SK-N-SH (cell line): ENCODE measurements at regions not wholly inside any gene's neighbourhood (a gene's known extent, or its start where the extent isn't known, plus 50 kb on each side); places are given as distances from the start of the nearest gene placed in this dataset.

Experiments used
- CTCF ChIA-PET: fragments of 300-600, 350-600 bp; formaldehyde crosslinking; extraction: SDS; loops from one replicate; lab custom pipeline; 2021; lab: Yijun Ruan, JAX
- POLR2A ChIA-PET: fragments of 350-600 bp; sonication (Branson Sonifier 250); formaldehyde crosslinking; extraction: SDS; loops from one replicate; lab custom pipeline; 2020; ENCODE audit warnings: antibody characterized with exemption, inconsistent platforms; lab: Yijun Ruan, JAX
- DNase-seq: peaks from one replicate; pipeline ENCODE4 v3.0.0; 2012
- H2AFZ ChIP-seq: fragments of 200-600 bp; sonication (generic); 2 replicates; pipeline ENCODE4 v1.8.1; 2016; ENCODE audit warnings: antibody characterized with exemption, mild to moderate bottlenecking, low read depth
- H3F3A ChIP-seq: fragments of 200-600 bp; sonication (generic); replicated peaks from 2 replicates; pipeline ENCODE3; 2016; ENCODE audit warnings: antibody characterized with exemption, mild to moderate bottlenecking; ENCODE audit not compliant: insufficient read depth
- H3K27ac ChIP-seq, 2 experiments: fragments of 200-500 bp in 1 of 2; fragments of 200-600 bp in 1 of 2; sonication (Bioruptor generic) in 1 of 2; sonication (generic), shearing (Covaris generic) in 1 of 2; 2 replicates each; pipeline versions ENCODE4 v1.5.1 to v1.6.1; 2014 to 2016; ENCODE audit warnings: low read depth in 2 of 2, inconsistent platforms in 1 of 2, low read length in 1 of 2, mild to moderate bottlenecking in 1 of 2, mixed read lengths in 1 of 2
- H3K27me3 ChIP-seq: fragments of 200-600 bp; sonication (generic), shearing (Covaris generic); 2 replicates; pipeline ENCODE4 v1.6.1; 2016; ENCODE audit warnings: mixed run types; ENCODE audit not compliant: insufficient read depth
- H3K36me3 ChIP-seq, 2 experiments: fragments of 200-500 bp in 1 of 2; fragments of 200-600 bp in 1 of 2; sonication (Bioruptor generic) in 1 of 2; sonication (generic) in 1 of 2; replicated peaks in 1 of 2; 2 replicates each; pipeline versions ENCODE3 to v1.5.1; 2014 to 2016; ENCODE audit warnings: low read length in 1 of 2, mild to moderate bottlenecking in 1 of 2; ENCODE audit not compliant: insufficient read depth in 2 of 2, control insufficient read depth in 1 of 2
- H3K4me1 ChIP-seq, 2 experiments: fragments of 200-500 bp in 1 of 2; fragments of 200-600 bp in 1 of 2; sonication (Bioruptor generic) in 1 of 2; sonication (generic), shearing (Covaris generic) in 1 of 2; 2 replicates each; pipeline versions ENCODE4 v1.5.1 to v1.6.1; 2014 to 2016; ENCODE audit warnings: low read depth in 1 of 2, low read length in 1 of 2, mixed run types in 1 of 2; ENCODE audit not compliant: insufficient read depth in 2 of 2, control insufficient read depth in 1 of 2
- H3K4me2 ChIP-seq: fragments of 200-600 bp; sonication (generic), shearing (Covaris generic); 2 replicates; pipeline ENCODE4 v1.6.1; 2017; ENCODE audit warnings: mixed run types
- H3K4me3 ChIP-seq, 2 experiments: fragments of 200-500 bp in 1 of 2; fragments of 200-600 bp in 1 of 2; sonication (Bioruptor generic) in 1 of 2; sonication (generic), shearing (Covaris generic) in 1 of 2; 2 replicates each; pipeline versions ENCODE4 v1.5.1 to v1.8.1; 2014 to 2016; ENCODE audit warnings: low read depth in 2 of 2, inconsistent platforms in 1 of 2, low read length in 1 of 2, mild to moderate bottlenecking in 1 of 2, mixed read lengths in 1 of 2, moderate library complexity in 1 of 2
- H3K79me2 ChIP-seq: fragments of 200-600 bp; sonication (generic); 2 replicates; pipeline ENCODE4 v1.8.1; 2017; ENCODE audit warnings: mild to moderate bottlenecking; ENCODE audit not compliant: insufficient read depth
- H3K9ac ChIP-seq: fragments of 200-600 bp; sonication (generic); 2 replicates; pipeline ENCODE4 v1.6.1; 2017; ENCODE audit warnings: mixed run types
- H3K9me2 ChIP-seq: fragments of 200-600 bp; sonication (generic); 2 replicates; pipeline ENCODE4 v1.6.1; 2017; ENCODE audit warnings: mixed run types
- H3K9me3 ChIP-seq: fragments of 200-600 bp; sonication (generic); 2 replicates; pipeline ENCODE4 v1.6.1; 2017; ENCODE audit warnings: mixed run types, mild to moderate bottlenecking, moderate library complexity
- H4K20me1 ChIP-seq: fragments of 200-600 bp; sonication (generic); 2 replicates; pipeline ENCODE4 v1.6.1; 2017; ENCODE audit warnings: mild to moderate bottlenecking, mixed run types; ENCODE audit not compliant: insufficient read depth
- CHD2 ChIP-seq: fragments of 150-350 bp; IDR thresholded peaks from 2 replicates; pipeline ENCODE4 v1.6.1; 2018; ENCODE audit warnings: low read length; ENCODE audit not compliant: partially characterized antibody
- ELF1 ChIP-seq: IDR thresholded peaks from 2 replicates; pipeline ENCODE4 v1.4.0; 2012
- FOSL2 ChIP-seq: IDR thresholded peaks from 2 replicates; pipeline ENCODE4 v1.4.0; 2012; ENCODE audit warnings: low read depth, mild to moderate bottlenecking, moderate library complexity, borderline replicate concordance
- FOXM1 ChIP-seq: IDR thresholded peaks from 2 replicates; pipeline ENCODE4 v1.4.0; 2012; ENCODE audit warnings: low read depth, mild to moderate bottlenecking
- GABPA ChIP-seq: IDR thresholded peaks from 2 replicates; pipeline ENCODE4 v1.4.0; 2012; ENCODE audit warnings: low read depth, mild to moderate bottlenecking
- GATA2 ChIP-seq: sonication (generic); formaldehyde crosslinking; IDR thresholded peaks from 2 replicates; pipeline ENCODE4 v1.5.0; 2020; ENCODE audit warnings: mild to moderate bottlenecking, missing genetic modification reagents
- IRF3 ChIP-seq: fragments of 150-350 bp; IDR thresholded peaks from 2 replicates; pipeline ENCODE4 v1.6.1; 2016; ENCODE audit warnings: mild to moderate bottlenecking, low read depth, low read length
- JUND ChIP-seq: IDR thresholded peaks from 2 replicates; pipeline ENCODE4 v1.4.0; 2012
- MAX ChIP-seq: IDR thresholded peaks from 2 replicates; pipeline ENCODE4 v1.4.0; 2012; ENCODE audit warnings: low read depth
- MXI1 ChIP-seq: IDR thresholded peaks from 2 replicates; pipeline ENCODE4 v1.6.1; 2012; ENCODE audit warnings: mild to moderate bottlenecking, low read depth, low read length, improper control_type of control experiment
- NFIC ChIP-seq: IDR thresholded peaks from 2 replicates; pipeline ENCODE4 v1.4.0; 2012; ENCODE audit warnings: borderline replicate concordance
- RAD21 ChIP-seq: IDR thresholded peaks from 2 replicates; pipeline ENCODE4 v1.6.1; 2012; ENCODE audit warnings: mild to moderate bottlenecking, low read length
- RCOR1 ChIP-seq: fragments of 150-350 bp; IDR thresholded peaks from 2 replicates; pipeline ENCODE4 v1.6.1; 2017; ENCODE audit warnings: antibody characterized with exemption, low read length
- SIN3A ChIP-seq: IDR thresholded peaks from 2 replicates; pipeline ENCODE4 v1.6.1; 2012; ENCODE audit warnings: low read depth, mild to moderate bottlenecking, low read length, moderate library complexity, borderline replicate concordance
- TAF1 ChIP-seq: IDR thresholded peaks from 2 replicates; pipeline ENCODE4 v1.6.1; 2012; ENCODE audit warnings: low read depth, mild to moderate bottlenecking, low read length, moderate library complexity, borderline replicate concordance
- TCF12 ChIP-seq: IDR thresholded peaks from 2 replicates; pipeline ENCODE4 v1.4.0; 2012
- TEAD4 ChIP-seq: IDR thresholded peaks from 2 replicates; pipeline ENCODE4 v1.4.0; 2012; ENCODE audit warnings: mild to moderate bottlenecking, borderline replicate concordance; ENCODE audit not compliant: insufficient read depth
- USF2 ChIP-seq: fragments of 150-350 bp; IDR thresholded peaks from 2 replicates; pipeline ENCODE4 v1.6.1; 2017; ENCODE audit warnings: antibody characterized with exemption, low read length, low read depth, borderline replicate concordance
- YY1 ChIP-seq: IDR thresholded peaks from 2 replicates; pipeline ENCODE4 v1.4.0; 2012; ENCODE audit warnings: low read depth, mild to moderate bottlenecking
- WGBS: methylation state at CpG from one replicate; pipeline ENCODE4 v1.1.6; 2017; ENCODE audit warnings: low lambda C conversion rate; 5-methylcytosine and 5-hydroxymethylcytosine counted together
- TF ChIP-seq, protein P1 (sequence below): IDR thresholded peaks from 2 replicates; pipeline ENCODE4; 2012

DNA sequence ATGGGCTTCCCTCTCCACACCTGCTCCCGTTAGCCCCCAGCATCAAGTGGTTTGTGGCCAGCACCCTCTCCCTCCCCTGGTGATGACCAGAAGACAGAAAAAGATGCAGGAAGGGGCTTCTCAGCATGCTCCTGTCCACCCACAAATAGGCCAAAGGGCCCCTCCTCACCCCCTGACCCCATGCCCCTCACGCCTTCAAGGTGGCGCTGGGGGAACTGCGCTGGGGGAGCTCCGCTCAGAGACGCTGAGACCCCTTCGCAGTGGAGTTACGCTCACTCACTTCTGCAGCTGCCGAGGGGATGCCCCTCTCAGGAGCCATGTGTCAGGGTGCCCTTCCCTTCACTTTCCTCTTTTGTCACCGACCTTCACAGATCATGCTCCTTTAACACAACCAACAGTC is 92.0 kb downstream of the PSMB1 start:
- ChIA-PET POLR2A (no interaction called here), CTCF (interaction anchor here (1.1 kb wide), 1 partner anchor 629 kb away, joined by 3 read pairs; no protein-coding TSS in a partner anchor)
- TF ChIP-seq TEAD4 = no peak
- no peak for TF ChIP-seq TAF1
- TF ChIP-seq YY1 = no peak
- no peak for TF ChIP-seq MXI1
- no peak for TF ChIP-seq RAD21
- no peak for TF ChIP-seq USF2
- TF ChIP-seq, protein P1, sequence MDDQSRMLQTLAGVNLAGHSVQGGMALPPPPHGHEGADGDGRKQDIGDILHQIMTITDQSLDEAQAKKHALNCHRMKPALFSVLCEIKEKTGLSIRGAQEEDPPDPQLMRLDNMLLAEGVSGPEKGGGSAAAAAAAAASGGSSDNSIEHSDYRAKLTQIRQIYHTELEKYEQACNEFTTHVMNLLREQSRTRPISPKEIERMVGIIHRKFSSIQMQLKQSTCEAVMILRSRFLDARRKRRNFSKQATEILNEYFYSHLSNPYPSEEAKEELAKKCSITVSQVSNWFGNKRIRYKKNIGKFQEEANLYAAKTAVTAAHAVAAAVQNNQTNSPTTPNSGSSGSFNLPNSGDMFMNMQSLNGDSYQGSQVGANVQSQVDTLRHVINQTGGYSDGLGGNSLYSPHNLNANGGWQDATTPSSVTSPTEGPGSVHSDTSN = no peak
- no peak for TF ChIP-seq FOSL2
- TF ChIP-seq SIN3A = no peak
- TF ChIP-seq NFIC = no peak
- TF ChIP-seq RCOR1 = no peak
- TF ChIP-seq JUND = no peak
- TF ChIP-seq CHD2 = no peak
- TF ChIP-seq FOXM1 = no peak
- no peaks in the 10 kb centered on the region; a peak in 1 of 4 replicates for H3K4me1 ChIP-seq
- H3K9me2 ChIP-seq = no peaks in the 10 kb centered on the region
- DNase-seq = no peak
- no peaks in the 10 kb centered on the region for H3F3A ChIP-seq
- no peaks in the 10 kb centered on the region for H3K27me3 ChIP-seq
- no peak overlapping the region for H3K4me2 ChIP-seq
- H3K36me3 ChIP-seq = no peaks in the 10 kb centered on the region
- H4K20me1 ChIP-seq = no peaks in the 10 kb centered on the region
- no peak overlapping the region for H3K27ac ChIP-seq
- 85% methylated on average over 7 of the region's 10 CpGs for WGBS
- H3K9me3 ChIP-seq = no peaks in the 10 kb centered on the region
- H3K9ac ChIP-seq = no peak overlapping the region
- H3K4me3 ChIP-seq = no peak overlapping the region
- no peak overlapping the region for H2AFZ ChIP-seq
- no peaks in the 10 kb centered on the region for H3K79me2 ChIP-seq

GRCh38 chr6:170460641-170461040 is 92.5 kb downstream of the PSMB1 start:
- 87% methylated on average over 7 of the region's 7 CpGs for WGBS

More at GRCh38 chr6:170460641-170461040, 92.5 kb downstream of the PSMB1 start:
- no peak overlapping the region for H2AFZ ChIP-seq
- H3K36me3 ChIP-seq = no peaks in the 10 kb centered on the region
- POLR2A ChIA-PET = no interaction called here
- no peak for DNase-seq
- H3K9ac ChIP-seq = no peak overlapping the region
- H3K27ac ChIP-seq = no peak overlapping the region
- H3K9me3 ChIP-seq = no peaks in the 10 kb centered on the region
- H3K79me2 ChIP-seq = no peaks in the 10 kb centered on the region
- no peaks in the 10 kb centered on the region for H3K27me3 ChIP-seq
- no peak overlapping the region for H3K4me2 ChIP-seq
- no peaks in the 10 kb centered on the region; a peak in 1 of 4 replicates for H3K4me1 ChIP-seq
- CTCF ChIA-PET = interaction anchor here (1.1 kb wide), 1 partner anchor 629 kb away, joined by 3 read pairs; no protein-coding TSS in a partner anchor
- TF ChIP-seq RAD21 (no peak), NFIC (no peak), ELF1 (no peak), IRF3 (no peak), TEAD4 (no peak), RCOR1 (no peak), GABPA (no peak), GATA2 (CRISPR knock-in tag) (no peak), MAX (no peak), TCF12 (no peak), USF2 (no peak)
- TF ChIP-seq, protein P1 = no peak
- no peak overlapping the region for H3K4me3 ChIP-seq
- no peaks in the 10 kb centered on the region for H4K20me1 ChIP-seq
- no peaks in the 10 kb centered on the region for H3F3A ChIP-seq
- H3K9me2 ChIP-seq = no peaks in the 10 kb centered on the region
